NCI-H748 (cell line): ENCODE measurements at regions not wholly inside any gene's neighbourhood (a gene's known extent, or its start where the extent isn't known, plus 50 kb on each side); places are given as distances from the start of the nearest gene placed in this dataset.

Source experiments
- DNase-seq: peaks from one replicate; lab custom pipeline; 2025; ENCODE audit not compliant: unreplicated experiment; lab: John Stamatoyannopoulos, UW

- no peak for DNase-seq
Observed at GRCh38 chr15:69902414-69903062, 195.2 kb downstream of the TLE3 start.

GRCh38 chr15:69903470-69904469 lies 193.9 kb downstream of the TLE3 start:
- DNase-seq, result no peak

GRCh38 chr15:69906256-69907185 lies 191.2 kb downstream of the TLE3 start:
- DNase-seq, result no peak

- no peak for DNase-seq
Observed at GRCh38 chr15:69908060-69908459, 189.7 kb downstream of the TLE3 start.

- DNase-seq, result no peak
Observed at GRCh38 chr15:69908590-69909420, 188.9 kb downstream of the TLE3 start.

- no peak for DNase-seq
Observed at GRCh38 chr15:69909719-69910444, 187.8 kb downstream of the TLE3 start.

GRCh38 chr15:69910514-69910913 lies 187.2 kb downstream of the TLE3 start:
- DNase-seq, result no peak

- DNase-seq, result no peak
Observed at GRCh38 chr15:69912116-69912515, 185.6 kb downstream of the TLE3 start.

- no peak for DNase-seq
Observed at GRCh38 chr15:69914040-69914439, 183.7 kb downstream of the TLE3 start.

GRCh38 chr15:69914960-69915359 lies 182.8 kb downstream of the TLE3 start:
- DNase-seq, result no peak

GRCh38 chr15:69916169-69916785 lies 181.4 kb downstream of the TLE3 start:
- DNase-seq, result no peak

- no peak for DNase-seq
Observed at GRCh38 chr15:69917056-69917455, 180.7 kb downstream of the TLE3 start.

- DNase-seq, result peak; percentile 6
Observed at GRCh38 chr15:69919816-69920215, 177.9 kb downstream of the TLE3 start.

- no peak for DNase-seq
Observed at GRCh38 chr15:69920221-69920620, 177.5 kb downstream of the TLE3 start.

GRCh38 chr15:69921626-69922619 lies 175.8 kb downstream of the TLE3 start:
- no peak for DNase-seq

- DNase-seq, result no peak
Observed at GRCh38 chr15:69924531-69924930, 173.2 kb downstream of the TLE3 start.

- no peak for DNase-seq
Observed at GRCh38 chr15:69926006-69926405, 171.7 kb downstream of the TLE3 start.

- no peak for DNase-seq
Observed at GRCh38 chr15:69926721-69927120, 171.0 kb downstream of the TLE3 start.
